ENCODE measurements at regions not wholly inside any gene's neighbourhood (a gene's known extent, or its start where the extent isn't known, plus 50 kb on each side); places are given as distances from the start of the nearest gene placed in this dataset.

DNA sequence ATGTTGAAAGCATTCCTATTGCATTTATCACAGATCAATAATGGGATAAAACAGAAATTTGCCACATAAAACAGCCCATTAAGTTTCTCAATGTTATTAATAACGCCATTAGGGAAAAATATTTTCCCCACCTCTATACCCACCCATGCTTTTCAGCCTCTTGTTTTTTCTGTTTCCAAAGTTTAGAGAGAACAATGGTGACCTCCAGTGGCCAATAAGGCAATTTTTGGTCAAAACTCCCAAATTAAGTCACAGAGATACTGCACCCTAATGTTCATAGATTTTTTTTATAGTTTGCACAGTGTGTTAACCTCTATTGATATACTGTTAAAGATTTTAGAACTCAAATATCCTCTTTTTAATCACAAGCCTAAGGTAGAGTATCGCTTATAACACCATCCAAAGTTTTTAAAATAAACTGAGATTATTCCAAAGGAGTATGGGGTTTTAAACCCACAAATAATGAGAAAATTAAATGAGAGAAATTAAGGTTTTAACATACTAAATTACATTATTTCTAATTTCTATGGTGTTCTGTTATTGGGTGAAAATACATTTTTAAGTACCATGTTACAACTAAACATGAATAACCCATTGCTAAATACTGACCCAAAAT is 184.7 kb upstream of the DCN start:
- ATAC-seq (peak; percentile 50; the same call in 1 of the 2 replicates), DNase-seq (peak; percentile 50)
- Histone ChIP-seq H3K27ac (ENCODE audit: low read length) (no peak overlapping the region), H3K9me2 (replicated peaks; ENCODE audit: low read length) (no peaks in the 10 kb centered on the region), H3K79me2 (ENCODE audit: low read length) (no peaks in the 10 kb centered on the region), H3K4me1 (ENCODE audit: insufficient read depth, low read length) (no peaks in the 10 kb centered on the region), H3K9me3 (ENCODE audit: low read length) (no peaks in the 10 kb centered on the region), H3K36me3 (ENCODE audit: low read depth, low read length) (no peaks in the 10 kb centered on the region), H3K4me3 (ENCODE audit: low read length) (no peak overlapping the region), H4K20me1 (ENCODE audit: low read length) (no peaks in the 10 kb centered on the region), H3F3A (ENCODE audit: low read length, unreplicated experiment) (no peaks in the 10 kb centered on the region), H3K27me3 (ENCODE audit: low read length) (no peaks in the 10 kb centered on the region), H3K9ac (ENCODE audit: low read length) (no peak overlapping the region), H2AFZ (ENCODE audit: low read length) (no peak overlapping the region), H3K4me2 (ENCODE audit: low read length) (no peak overlapping the region)
- BruUV-seq (replicated peaks): no TSS peak
- ChIA-PET CTCF (no interaction called here), POLR2A (ENCODE audit: unreplicated experiment) (no interaction called here)
- TF ChIP-seq EZH2 (IDR thresholded peaks at IDR 0.05; ENCODE audit: low read length, unreplicated experiment) (no peak), CTCF (conservative IDR thresholded peaks at IDR 0.05; ENCODE audit: low read depth, low read length) (peak; percentile 79)
- intact Hi-C loops (cut with micrococcal nuclease): loop anchor here (10.0 kb wide), 1 partner anchor 1237 kb away; no protein-coding TSS in a partner anchor

GRCh38 chr12:91364471-91365184 is 182.0 kb upstream of the DCN start:
- BruUV-seq (replicated peaks): no TSS peak
- Histone ChIP-seq H3K9me3 (ENCODE audit: low read length) (no peaks in the 10 kb centered on the region), H4K20me1 (ENCODE audit: low read length) (no peaks in the 10 kb centered on the region), H3K9ac (ENCODE audit: low read length) (no peak overlapping the region), H3K4me3 (ENCODE audit: low read length) (no peak overlapping the region), H3K27ac (ENCODE audit: low read length) (no peak overlapping the region), H3F3A (ENCODE audit: low read length, unreplicated experiment) (no peaks in the 10 kb centered on the region), H3K27me3 (ENCODE audit: low read length) (no peaks in the 10 kb centered on the region), H2AFZ (ENCODE audit: low read length) (no peak overlapping the region), H3K4me2 (ENCODE audit: low read length) (no peak overlapping the region), H3K79me2 (ENCODE audit: low read length) (no peaks in the 10 kb centered on the region), H3K4me1 (ENCODE audit: insufficient read depth, low read length) (no peaks in the 10 kb centered on the region), H3K9me2 (replicated peaks; ENCODE audit: low read length) (no peaks in the 10 kb centered on the region), H3K36me3 (ENCODE audit: low read depth, low read length) (no peaks in the 10 kb centered on the region)
- ChIA-PET POLR2A (ENCODE audit: unreplicated experiment) (no interaction called here), CTCF (no interaction called here)
- ATAC-seq: no peak
- intact Hi-C loops (cut with micrococcal nuclease): loop anchor here (10.0 kb wide), 1 partner anchor 1240 kb away; no protein-coding TSS in a partner anchor
- no peak for DNase-seq
- TF ChIP-seq CTCF (conservative IDR thresholded peaks at IDR 0.05; ENCODE audit: low read depth, low read length): no peak
- TF ChIP-seq EZH2phosphoT487 (IDR thresholded peaks at IDR 0.05; ENCODE audit: borderline replicate concordance, low read length): no peak

DNA sequence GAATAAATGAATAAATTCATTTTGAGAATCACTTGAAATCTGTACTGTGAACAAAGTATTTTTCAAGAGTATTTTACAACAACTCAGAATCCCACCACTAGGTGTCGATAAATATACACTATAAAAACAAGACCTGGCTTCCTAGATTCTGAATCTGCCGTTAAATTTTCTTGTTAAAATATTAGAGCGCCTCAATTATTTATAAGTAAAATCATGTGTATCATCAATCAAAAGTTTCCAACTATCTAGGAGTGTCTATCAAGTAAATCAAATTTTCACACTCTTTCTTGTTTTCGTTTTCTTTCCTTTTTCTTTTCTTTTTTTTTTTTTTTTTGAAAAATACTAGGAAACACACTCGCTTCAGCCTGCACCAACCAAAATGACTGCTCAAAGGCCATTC is 179.2 kb upstream of the DCN start:
- Histone ChIP-seq H3K27ac (ENCODE audit: low read length) (no peak overlapping the region), H3K4me1 (ENCODE audit: insufficient read depth, low read length) (no peaks in the 10 kb centered on the region), H3K9ac (ENCODE audit: low read length) (no peak overlapping the region), H3F3A (ENCODE audit: low read length, unreplicated experiment) (no peaks in the 10 kb centered on the region), H3K4me2 (ENCODE audit: low read length) (no peak overlapping the region), H3K4me3 (ENCODE audit: low read length) (no peak overlapping the region), H4K20me1 (ENCODE audit: low read length) (no peaks in the 10 kb centered on the region), H3K9me2 (replicated peaks; ENCODE audit: low read length) (no peaks in the 10 kb centered on the region), H3K27me3 (ENCODE audit: low read length) (no peaks in the 10 kb centered on the region), H2AFZ (ENCODE audit: low read length) (no peak overlapping the region), H3K9me3 (ENCODE audit: low read length) (no peaks in the 10 kb centered on the region), H3K36me3 (ENCODE audit: low read depth, low read length) (no peaks in the 10 kb centered on the region), H3K79me2 (ENCODE audit: low read length) (no peaks in the 10 kb centered on the region)
- ATAC-seq: no peak
- TF ChIP-seq EZH2phosphoT487 (IDR thresholded peaks at IDR 0.05; ENCODE audit: borderline replicate concordance, low read length): no peak
- peak; percentile 73 for TF ChIP-seq CTCF (conservative IDR thresholded peaks at IDR 0.05; ENCODE audit: low read depth, low read length)
- ChIA-PET CTCF (interaction anchor here (1.0 kb wide), 1 partner anchor 1287 kb away, joined by 3 read pairs; no protein-coding TSS in a partner anchor), POLR2A (ENCODE audit: unreplicated experiment) (no interaction called here)
- peak; percentile 73 for DNase-seq
- intact Hi-C loops (cut with micrococcal nuclease): loop anchor here (1.0 to 10.0 kb wide), 3 partner anchors 1208 to 1289 kb away; no protein-coding TSS in a partner anchor
- no TSS peak for BruUV-seq (replicated peaks)

Data from PC-3 (cell line).